ENCODE measurements at regions not wholly inside any gene's neighbourhood (a gene's known extent, or its start where the extent isn't known, plus 50 kb on each side); places are given as distances from the start of the nearest gene placed in this dataset.

DNA sequence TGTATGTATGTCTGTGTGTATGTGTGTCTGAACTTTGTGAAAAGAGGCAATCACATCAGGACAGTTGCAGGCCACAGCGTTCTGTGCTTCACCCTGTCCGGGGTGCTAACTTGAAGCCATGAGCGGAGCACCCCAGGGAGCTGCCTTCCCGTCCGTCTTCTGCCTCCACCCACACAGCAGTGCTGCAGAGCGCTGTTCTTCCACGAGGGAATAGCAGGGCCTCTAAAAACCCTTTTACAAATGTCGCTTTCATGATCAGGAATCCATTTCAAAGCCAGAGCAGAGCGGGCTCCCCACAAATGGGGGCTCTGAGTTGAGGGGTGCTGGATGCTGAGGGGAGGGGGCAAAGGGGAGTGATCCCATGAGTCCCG, 131.5 kb downstream of the RNASET2 start:
- H3K9me3 ChIP-seq (ENCODE audit: control insufficient read depth, low read length) = no peaks in the 10 kb centered on the region
- H3K4me3 ChIP-seq (ENCODE audit: extremely low read depth, insufficient read depth, low read length, poor library complexity, severe bottlenecking) = no peak overlapping the region
- H3K4me1 ChIP-seq (ENCODE audit: control insufficient read depth, insufficient read depth, low read length, poor library complexity, severe bottlenecking) = peaks cover 8% of the 10 kb centered on the region
- H3K36me3 ChIP-seq (ENCODE audit: control insufficient read depth, insufficient read depth, low read length) = no peaks in the 10 kb centered on the region
- H3K27ac ChIP-seq (ENCODE audit: low read depth, low read length, severe bottlenecking) = no peak overlapping the region
- WGBS, 2 experiments (ENCODE audit: insufficient coverage in 2 of 2) = 84 to 87% methylated on average over 7 to 8 of the region's 10 CpGs

DNA sequence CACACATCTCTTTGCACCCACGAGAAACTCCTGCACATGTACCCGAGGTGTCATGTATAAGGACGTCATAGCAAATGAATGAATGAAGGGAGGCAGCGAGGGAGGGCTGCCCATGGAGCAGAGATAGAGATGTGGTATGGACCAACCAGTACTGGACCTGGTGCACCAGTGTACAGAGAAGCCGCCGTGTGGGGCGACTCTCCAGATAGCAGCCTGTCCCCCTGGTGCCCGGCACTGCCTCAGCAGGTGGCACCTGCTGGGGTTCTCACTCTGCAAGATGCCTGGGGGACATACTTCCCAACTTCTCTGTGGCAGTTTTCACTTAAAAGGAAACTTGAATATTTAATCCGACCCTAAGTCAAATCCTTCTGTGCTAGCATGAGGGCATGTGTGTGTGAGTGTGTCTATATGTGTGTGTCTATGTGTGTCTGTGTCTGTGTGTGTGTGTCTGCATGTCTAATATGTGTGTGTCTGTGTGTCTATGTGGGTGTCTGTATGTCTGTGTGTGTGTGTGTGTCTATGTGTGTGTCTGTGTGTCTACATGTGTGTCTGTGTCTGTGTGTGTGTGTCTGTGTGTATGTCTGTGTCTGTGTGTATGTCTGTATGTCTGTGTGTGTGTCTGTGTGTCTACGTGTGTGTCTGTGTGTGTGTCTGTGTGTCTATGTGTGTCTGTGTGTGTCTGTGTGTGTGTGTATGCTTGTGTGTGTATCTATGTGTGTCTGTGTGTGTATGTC, 132.0 kb downstream of the RNASET2 start:
- Histone ChIP-seq H3K27ac (ENCODE audit: low read depth, low read length, severe bottlenecking) (no peak overlapping the region), H3K4me3 (ENCODE audit: extremely low read depth, insufficient read depth, low read length, poor library complexity, severe bottlenecking) (no peak overlapping the region)
- 91 to 93% methylated on average over 9 of the region's 10 CpGs for WGBS, 2 experiments (ENCODE audit: insufficient coverage in 2 of 2)

DNA sequence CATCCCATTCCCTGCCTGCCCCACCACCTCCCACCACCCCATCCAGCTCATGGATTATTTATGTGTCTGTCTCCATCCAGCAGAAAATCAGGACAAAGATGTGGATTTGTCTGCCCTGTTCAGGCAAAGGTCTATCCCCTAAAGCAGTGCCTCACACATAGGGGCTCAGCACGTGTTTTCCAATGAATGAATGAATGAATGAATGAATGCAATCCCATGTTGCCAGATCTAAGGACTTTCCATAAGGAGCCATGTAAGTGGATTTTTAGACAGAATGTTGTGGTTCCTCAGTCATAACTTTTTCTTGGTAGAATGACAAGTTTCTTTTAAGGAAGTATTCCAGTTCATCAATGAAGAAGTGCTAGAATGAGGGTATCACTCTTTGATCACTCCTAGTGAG, 133.7 kb downstream of the RNASET2 start:
- no peak overlapping the region for H3K27ac ChIP-seq (ENCODE audit: low read depth, low read length, severe bottlenecking)
- peaks cover 8% of the 10 kb centered on the region for H3K4me1 ChIP-seq (ENCODE audit: control insufficient read depth, insufficient read depth, low read length, poor library complexity, severe bottlenecking)
- H3K9me3 ChIP-seq (ENCODE audit: control insufficient read depth, low read length) = no peaks in the 10 kb centered on the region
- no peak overlapping the region for H3K4me3 ChIP-seq (ENCODE audit: extremely low read depth, insufficient read depth, low read length, poor library complexity, severe bottlenecking)
- WGBS, 2 experiments (ENCODE audit: insufficient coverage in 2 of 2) = 91% methylated on average over 1 of the region's 1 CpG; no CpG with 5 or more reads in 1 of the 2 experiments
- H3K36me3 ChIP-seq (ENCODE audit: control insufficient read depth, insufficient read depth, low read length) = no peaks in the 10 kb centered on the region

More for the DNA sequence above, 132.0 kb downstream of the RNASET2 start:
- Histone ChIP-seq H3K4me1 (ENCODE audit: control insufficient read depth, insufficient read depth, low read length, poor library complexity, severe bottlenecking) (peaks cover 8% of the 10 kb centered on the region), H3K36me3 (ENCODE audit: control insufficient read depth, insufficient read depth, low read length) (no peaks in the 10 kb centered on the region), H3K9me3 (ENCODE audit: control insufficient read depth, low read length) (no peaks in the 10 kb centered on the region)

DNA sequence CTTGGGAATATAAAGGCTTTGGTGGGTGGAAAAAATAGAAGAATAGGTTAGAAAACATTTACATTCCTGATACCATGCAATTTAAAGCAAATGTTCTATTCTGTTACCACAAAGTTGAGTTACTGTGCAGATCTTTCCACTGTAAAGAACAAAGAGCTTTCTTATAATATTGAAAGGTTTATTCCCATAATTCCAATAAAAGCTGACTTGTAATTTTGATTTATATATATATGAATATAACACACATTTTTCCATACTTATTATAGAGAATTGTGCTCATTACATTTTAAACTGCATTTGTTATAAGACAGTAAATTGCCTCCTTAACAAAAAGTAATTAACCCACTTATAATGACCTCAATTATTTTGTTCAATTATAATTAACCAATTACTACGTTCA, 135.9 kb downstream of the RNASET2 start:
- WGBS, 2 experiments (ENCODE audit: insufficient coverage in 2 of 2) = 60 to 100% methylated on average over 1 of the region's 1 CpG

DNA sequence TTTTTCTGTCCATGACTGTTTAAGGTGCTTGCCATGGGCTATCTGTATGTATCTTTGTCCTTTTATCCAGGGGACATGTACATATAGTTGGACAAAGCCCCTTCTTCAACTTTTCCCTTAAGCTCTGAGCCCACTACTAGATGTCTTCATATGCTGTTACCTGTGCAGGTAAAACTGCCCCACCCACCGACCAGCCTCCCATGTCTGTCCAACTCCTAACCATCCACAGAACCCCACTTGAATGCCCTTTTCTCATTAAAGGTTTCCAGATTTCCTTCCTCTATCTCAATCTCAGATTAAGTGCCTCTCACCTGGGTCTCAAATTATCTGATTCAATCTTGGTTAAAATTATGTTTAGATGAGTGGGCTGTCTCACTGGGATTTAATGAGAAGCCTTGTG, 136.3 kb downstream of the RNASET2 start:
- Histone ChIP-seq H3K27ac (ENCODE audit: low read depth, low read length, severe bottlenecking) (no peak overlapping the region), H3K36me3 (ENCODE audit: control insufficient read depth, insufficient read depth, low read length) (no peaks in the 10 kb centered on the region), H3K4me3 (ENCODE audit: extremely low read depth, insufficient read depth, low read length, poor library complexity, severe bottlenecking) (no peak overlapping the region), H3K9me3 (ENCODE audit: control insufficient read depth, low read length) (no peaks in the 10 kb centered on the region), H3K4me1 (ENCODE audit: control insufficient read depth, insufficient read depth, low read length, poor library complexity, severe bottlenecking) (no peaks in the 10 kb centered on the region)
- 78% methylated on average over 1 of the region's 1 CpG for WGBS, 2 experiments (ENCODE audit: insufficient coverage in 2 of 2)

More for the DNA sequence above, 135.9 kb downstream of the RNASET2 start:
- Histone ChIP-seq H3K36me3 (ENCODE audit: control insufficient read depth, insufficient read depth, low read length) (no peaks in the 10 kb centered on the region), H3K9me3 (ENCODE audit: control insufficient read depth, low read length) (no peaks in the 10 kb centered on the region), H3K27ac (ENCODE audit: low read depth, low read length, severe bottlenecking) (no peak overlapping the region), H3K4me3 (ENCODE audit: extremely low read depth, insufficient read depth, low read length, poor library complexity, severe bottlenecking) (no peak overlapping the region), H3K4me1 (ENCODE audit: control insufficient read depth, insufficient read depth, low read length, poor library complexity, severe bottlenecking) (peaks cover 1% of the 10 kb centered on the region)

DNA sequence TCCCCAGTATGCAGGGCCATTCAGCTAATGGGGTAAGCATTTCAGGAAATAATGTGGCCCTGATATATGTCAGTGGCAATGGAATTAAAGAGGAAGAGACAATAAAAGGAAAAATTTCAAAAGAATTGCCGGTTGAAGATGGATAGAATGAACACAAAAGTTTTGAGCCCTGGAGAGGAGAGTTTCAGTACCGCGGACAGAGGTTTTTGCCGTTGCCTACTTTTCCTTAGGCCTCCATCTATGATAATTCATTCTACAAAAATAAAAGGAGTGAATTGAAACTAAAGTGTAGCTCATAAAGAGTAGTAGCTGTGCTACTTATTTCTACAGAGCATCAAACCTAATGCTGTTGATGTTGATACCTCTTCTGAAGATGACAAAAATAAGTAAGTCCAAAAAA, 140.7 kb downstream of the RNASET2 start:
- Histone ChIP-seq H3K9me3 (ENCODE audit: control insufficient read depth, low read length) (no peaks in the 10 kb centered on the region), H3K4me3 (ENCODE audit: extremely low read depth, insufficient read depth, low read length, poor library complexity, severe bottlenecking) (no peak overlapping the region), H3K27ac (ENCODE audit: low read depth, low read length, severe bottlenecking) (no peak overlapping the region), H3K36me3 (ENCODE audit: control insufficient read depth, insufficient read depth, low read length) (no peaks in the 10 kb centered on the region), H3K4me1 (ENCODE audit: control insufficient read depth, insufficient read depth, low read length, poor library complexity, severe bottlenecking) (no peaks in the 10 kb centered on the region)
- WGBS, 2 experiments (ENCODE audit: insufficient coverage in 2 of 2) = 29% methylated on average over 1 of the region's 4 CpGs; no CpG with 5 or more reads in 1 of the 2 experiments

DNA sequence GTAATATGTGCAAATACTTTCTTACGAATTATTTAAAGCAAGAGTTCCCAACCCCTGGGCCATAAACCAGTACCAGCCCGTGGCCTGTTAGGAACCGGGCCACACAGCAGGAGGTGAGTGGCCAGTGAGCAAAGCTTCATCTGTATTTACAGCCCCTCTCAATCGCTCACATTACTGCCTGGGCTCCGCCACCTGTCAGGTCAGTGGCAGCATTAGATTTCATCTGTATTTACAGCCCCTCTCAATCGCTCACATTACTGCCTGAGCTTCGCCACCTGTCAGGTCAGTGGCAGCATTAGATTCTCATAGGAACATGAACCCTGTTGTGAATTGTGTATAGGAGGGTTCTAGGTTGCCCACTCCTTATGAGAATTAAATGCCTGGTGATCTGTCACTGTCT, 142.0 kb downstream of the RNASET2 start:
- no peaks in the 10 kb centered on the region for H3K9me3 ChIP-seq (ENCODE audit: control insufficient read depth, low read length)
- H3K4me3 ChIP-seq (ENCODE audit: extremely low read depth, insufficient read depth, low read length, poor library complexity, severe bottlenecking) = no peak overlapping the region
- no peak overlapping the region for H3K27ac ChIP-seq (ENCODE audit: low read depth, low read length, severe bottlenecking)
- 62 to 64% methylated on average over 2 to 5 of the region's 7 CpGs for WGBS, 2 experiments (ENCODE audit: insufficient coverage in 2 of 2)
- no peaks in the 10 kb centered on the region for H3K4me1 ChIP-seq (ENCODE audit: control insufficient read depth, insufficient read depth, low read length, poor library complexity, severe bottlenecking)
- H3K36me3 ChIP-seq (ENCODE audit: control insufficient read depth, insufficient read depth, low read length) = no peaks in the 10 kb centered on the region

DNA sequence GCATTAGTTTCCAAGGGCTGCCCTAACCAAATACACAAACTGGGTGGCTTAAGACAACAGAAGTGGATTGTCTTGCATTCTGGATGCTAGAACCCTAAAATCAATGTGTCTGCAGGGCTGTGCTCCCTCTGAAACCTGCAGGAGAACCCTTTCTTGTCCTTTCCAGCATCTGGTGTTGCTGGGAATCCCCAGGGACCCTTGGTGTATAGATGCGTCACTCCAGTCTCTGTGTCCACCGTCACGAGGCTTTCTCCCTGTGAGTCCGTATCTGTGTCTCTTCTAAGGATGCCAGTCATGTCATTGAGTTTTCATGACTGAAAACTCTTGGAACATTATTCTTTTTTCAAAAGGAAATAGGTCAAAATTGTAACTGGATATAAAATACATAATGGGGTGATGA, 142.9 kb downstream of the RNASET2 start:
- WGBS, 2 experiments (ENCODE audit: insufficient coverage in 2 of 2) = 100% methylated on average over 2 to 3 of the region's 4 CpGs
- no peaks in the 10 kb centered on the region for H3K36me3 ChIP-seq (ENCODE audit: control insufficient read depth, insufficient read depth, low read length)
- no peaks in the 10 kb centered on the region for H3K9me3 ChIP-seq (ENCODE audit: control insufficient read depth, low read length)
- no peak overlapping the region for H3K27ac ChIP-seq (ENCODE audit: low read depth, low read length, severe bottlenecking)
- H3K4me3 ChIP-seq (ENCODE audit: extremely low read depth, insufficient read depth, low read length, poor library complexity, severe bottlenecking) = no peak overlapping the region
- H3K4me1 ChIP-seq (ENCODE audit: control insufficient read depth, insufficient read depth, low read length, poor library complexity, severe bottlenecking) = no peaks in the 10 kb centered on the region

DNA sequence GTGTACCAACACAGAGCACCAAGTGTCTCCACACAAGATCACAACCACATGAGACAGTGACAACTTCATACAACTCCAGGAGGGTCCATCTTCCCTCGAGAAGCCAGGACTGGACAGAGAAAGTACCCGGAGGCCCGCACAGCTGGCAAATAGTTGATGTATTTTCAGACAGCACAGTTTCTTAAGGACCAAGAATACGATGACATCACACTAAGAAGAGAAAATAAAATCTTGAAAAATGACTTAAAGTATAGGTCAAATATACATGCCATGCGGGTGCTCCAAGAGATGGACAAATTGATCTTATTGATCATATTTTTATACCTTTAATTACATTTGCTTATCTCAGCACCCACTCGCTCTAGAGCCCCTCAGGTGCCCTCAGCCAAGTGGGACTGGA, 145.5 kb downstream of the RNASET2 start:
- 83 to 87% methylated on average over 1 to 3 of the region's 6 CpGs for WGBS, 2 experiments (ENCODE audit: insufficient coverage in 2 of 2)
- no peak overlapping the region for H3K4me3 ChIP-seq (ENCODE audit: extremely low read depth, insufficient read depth, low read length, poor library complexity, severe bottlenecking)
- no peak overlapping the region for H3K27ac ChIP-seq (ENCODE audit: low read depth, low read length, severe bottlenecking)
- H3K36me3 ChIP-seq (ENCODE audit: control insufficient read depth, insufficient read depth, low read length) = no peaks in the 10 kb centered on the region
- H3K9me3 ChIP-seq (ENCODE audit: control insufficient read depth, low read length) = no peaks in the 10 kb centered on the region
- no peaks in the 10 kb centered on the region for H3K4me1 ChIP-seq (ENCODE audit: control insufficient read depth, insufficient read depth, low read length, poor library complexity, severe bottlenecking)

DNA sequence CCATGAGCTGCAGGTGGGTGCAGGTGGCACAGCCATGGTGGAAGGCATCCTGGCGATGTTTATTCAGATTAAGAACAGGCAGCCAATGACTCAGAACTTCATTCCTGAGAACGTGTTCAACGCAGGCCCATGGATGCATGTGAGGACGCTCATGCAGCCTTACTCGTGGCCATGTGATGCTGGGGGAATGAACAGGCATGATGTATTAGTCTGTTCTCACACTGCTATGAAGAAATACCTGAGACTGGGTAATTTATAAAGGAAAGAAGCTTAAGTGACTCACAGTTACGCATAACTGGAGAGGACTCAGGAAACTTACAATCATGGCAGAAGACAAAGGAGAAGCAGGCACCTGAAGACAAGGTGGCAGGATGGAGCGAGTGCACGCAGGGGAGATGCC, 146.6 kb downstream of the RNASET2 start:
- WGBS, 2 experiments (ENCODE audit: insufficient coverage in 2 of 2) = 83% methylated on average over 8 of the region's 8 CpGs
- no peaks in the 10 kb centered on the region for H3K4me1 ChIP-seq (ENCODE audit: control insufficient read depth, insufficient read depth, low read length, poor library complexity, severe bottlenecking)
- H3K36me3 ChIP-seq (ENCODE audit: control insufficient read depth, insufficient read depth, low read length) = no peaks in the 10 kb centered on the region
- no peak overlapping the region for H3K27ac ChIP-seq (ENCODE audit: low read depth, low read length, severe bottlenecking)
- H3K9me3 ChIP-seq (ENCODE audit: control insufficient read depth, low read length) = peaks cover 9% of the 10 kb centered on the region
- no peak overlapping the region for H3K4me3 ChIP-seq (ENCODE audit: extremely low read depth, insufficient read depth, low read length, poor library complexity, severe bottlenecking)

DNA sequence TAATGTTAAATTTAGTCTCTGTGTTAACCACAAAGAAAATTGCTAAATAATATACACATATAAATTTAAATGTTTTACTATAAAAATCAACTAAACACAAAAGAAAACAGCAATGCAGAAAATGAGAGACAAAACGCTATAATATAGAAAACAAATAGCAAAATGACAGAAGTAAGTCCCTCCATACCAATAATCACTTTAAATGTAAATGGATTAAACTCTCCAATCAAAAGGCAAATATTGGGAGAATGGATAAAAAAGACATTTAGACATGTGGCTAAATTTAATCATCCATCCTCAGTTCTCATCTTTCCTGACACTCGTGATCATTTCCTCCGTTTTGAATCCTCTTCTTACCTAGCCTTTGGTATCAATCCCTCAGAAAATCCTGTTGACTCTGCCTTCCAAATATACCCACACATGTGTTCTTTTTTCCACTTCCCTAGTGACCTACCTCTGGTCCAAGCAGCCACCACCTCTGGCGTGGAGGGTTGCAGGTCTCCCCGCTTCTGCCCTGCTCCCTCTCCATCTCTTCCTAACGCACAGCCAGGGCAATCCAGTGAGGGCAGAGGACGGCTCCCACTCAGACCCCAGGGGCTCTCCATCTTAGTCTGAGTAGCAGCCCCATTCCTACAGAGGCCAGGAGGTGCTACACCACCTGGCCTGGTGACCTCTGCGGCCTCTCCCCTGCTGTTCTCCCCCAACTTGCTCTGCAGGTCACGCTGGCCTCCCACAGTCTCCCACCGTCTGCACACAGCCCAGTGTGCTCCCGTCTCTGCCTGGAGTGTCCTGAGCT, 149.2 kb downstream of the RNASET2 start:
- H3K4me1 ChIP-seq (ENCODE audit: control insufficient read depth, insufficient read depth, low read length, poor library complexity, severe bottlenecking) = no peaks in the 10 kb centered on the region
- H3K9me3 ChIP-seq (ENCODE audit: control insufficient read depth, low read length) = peaks cover 9% of the 10 kb centered on the region
- H3K36me3 ChIP-seq (ENCODE audit: control insufficient read depth, insufficient read depth, low read length) = no peaks in the 10 kb centered on the region
- 85 to 89% methylated on average over 8 to 10 of the region's 11 CpGs for WGBS, 2 experiments (ENCODE audit: insufficient coverage in 2 of 2)
- H3K4me3 ChIP-seq (ENCODE audit: extremely low read depth, insufficient read depth, low read length, poor library complexity, severe bottlenecking) = no peak overlapping the region
- H3K27ac ChIP-seq (ENCODE audit: low read depth, low read length, severe bottlenecking) = no peak overlapping the region
